ENCODE measurements at regions not wholly inside any gene's neighbourhood (a gene's known extent, or its start where the extent isn't known, plus 50 kb on each side); places are given as distances from the start of the nearest gene placed in this dataset.

DNA sequence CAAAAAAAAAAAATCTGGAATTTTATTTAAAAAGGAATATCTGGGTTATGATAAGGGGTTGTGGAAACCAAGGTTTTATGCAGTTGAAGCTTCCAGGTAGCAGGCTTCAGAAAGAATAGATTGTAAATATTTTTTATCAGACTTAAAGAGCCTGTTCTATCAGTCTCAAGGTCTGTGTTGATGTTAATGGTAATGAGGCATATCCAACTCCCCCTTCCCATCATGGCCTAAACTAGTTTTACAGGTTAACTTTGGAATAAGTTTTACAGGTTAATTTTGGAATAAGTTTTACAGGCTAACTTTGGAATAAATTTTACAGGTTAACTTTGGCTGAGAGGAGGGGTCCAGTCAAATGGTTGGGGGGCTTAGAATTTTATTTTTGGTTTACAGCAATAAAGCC is 92.4 kb downstream of the CD24 start:
- H3K36me3 Mint-ChIP-seq (ENCODE audit: insufficient read depth, unreplicated experiment), result no peaks in the 10 kb centered on the region
- intact Hi-C loops (cut with micrococcal nuclease), result no loop called here
- H3K27ac Mint-ChIP-seq (ENCODE audit: low read depth, unreplicated experiment), result no peak overlapping the region
- peaks cover 4% of the 10 kb centered on the region for H3K9me3 Mint-ChIP-seq (ENCODE audit: unreplicated experiment)
- TF ChIP-seq, protein P1, sequence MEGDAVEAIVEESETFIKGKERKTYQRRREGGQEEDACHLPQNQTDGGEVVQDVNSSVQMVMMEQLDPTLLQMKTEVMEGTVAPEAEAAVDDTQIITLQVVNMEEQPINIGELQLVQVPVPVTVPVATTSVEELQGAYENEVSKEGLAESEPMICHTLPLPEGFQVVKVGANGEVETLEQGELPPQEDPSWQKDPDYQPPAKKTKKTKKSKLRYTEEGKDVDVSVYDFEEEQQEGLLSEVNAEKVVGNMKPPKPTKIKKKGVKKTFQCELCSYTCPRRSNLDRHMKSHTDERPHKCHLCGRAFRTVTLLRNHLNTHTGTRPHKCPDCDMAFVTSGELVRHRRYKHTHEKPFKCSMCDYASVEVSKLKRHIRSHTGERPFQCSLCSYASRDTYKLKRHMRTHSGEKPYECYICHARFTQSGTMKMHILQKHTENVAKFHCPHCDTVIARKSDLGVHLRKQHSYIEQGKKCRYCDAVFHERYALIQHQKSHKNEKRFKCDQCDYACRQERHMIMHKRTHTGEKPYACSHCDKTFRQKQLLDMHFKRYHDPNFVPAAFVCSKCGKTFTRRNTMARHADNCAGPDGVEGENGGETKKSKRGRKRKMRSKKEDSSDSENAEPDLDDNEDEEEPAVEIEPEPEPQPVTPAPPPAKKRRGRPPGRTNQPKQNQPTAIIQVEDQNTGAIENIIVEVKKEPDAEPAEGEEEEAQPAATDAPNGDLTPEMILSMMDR (IDR thresholded peaks at IDR 0.05; ENCODE audit: unreplicated experiment), result no peak
- no peak for DNase-seq (ENCODE audit: unreplicated experiment)
- H3K4me1 Mint-ChIP-seq (ENCODE audit: insufficient read depth, unreplicated experiment), result peaks cover 8% of the 10 kb centered on the region
- no TSS peak for BruUV-seq (replicated peaks)
- no peaks in the 10 kb centered on the region for H3K27me3 Mint-ChIP-seq (ENCODE audit: insufficient read depth, unreplicated experiment)
- CTCF ChIA-PET, result interaction anchor here (0.6 to 0.7 kb wide), 2 partner anchors 42 to 79 kb away, joined by 6 read pairs; no protein-coding TSS in a partner anchor
- H3K4me3 Mint-ChIP-seq (ENCODE audit: unreplicated experiment), result no peak overlapping the region
- POLR2A ChIA-PET, result interaction anchor here (0.9 kb wide), 1 partner anchor 252 kb away, joined by 3 read pairs; no protein-coding TSS in a partner anchor

DNA sequence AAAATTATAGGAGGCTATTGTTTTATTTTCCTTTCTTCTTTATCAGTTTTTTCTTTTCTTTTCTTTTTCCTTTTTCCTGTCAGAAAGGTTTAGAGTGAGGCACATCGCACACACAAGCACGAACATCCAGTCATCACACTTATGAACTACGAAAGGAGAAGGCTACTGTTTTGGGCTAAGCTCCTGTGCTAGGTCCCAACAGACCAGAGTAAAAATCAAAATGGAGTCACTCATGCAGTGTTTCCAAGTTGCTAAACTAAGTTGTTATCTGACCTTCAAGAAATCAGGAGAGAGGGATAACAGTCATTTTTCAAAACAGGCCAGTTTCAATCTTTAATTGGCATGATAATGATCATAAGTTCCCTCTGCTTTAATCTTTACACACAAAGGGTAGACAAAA is 93.6 kb downstream of the CD24 start:
- Mint-ChIP-seq H3K36me3 (ENCODE audit: insufficient read depth, unreplicated experiment) (no peaks in the 10 kb centered on the region), H3K9me3 (ENCODE audit: unreplicated experiment) (peaks cover 7% of the 10 kb centered on the region), H3K4me3 (ENCODE audit: unreplicated experiment) (no peak overlapping the region), H3K27me3 (ENCODE audit: insufficient read depth, unreplicated experiment) (no peaks in the 10 kb centered on the region), H3K27ac (ENCODE audit: low read depth, unreplicated experiment) (no peak overlapping the region), H3K4me1 (ENCODE audit: insufficient read depth, unreplicated experiment) (peaks cover 8% of the 10 kb centered on the region)
- intact Hi-C loops (cut with micrococcal nuclease), result no loop called here
- TF ChIP-seq, protein P1 (IDR thresholded peaks at IDR 0.05; ENCODE audit: unreplicated experiment), result no peak
- no TSS peak for BruUV-seq (replicated peaks)
- ChIA-PET POLR2A (no interaction called here), CTCF (interaction anchor here (0.6 kb wide), 1 partner anchor 101 kb away, joined by 3 read pairs; no protein-coding TSS in a partner anchor)
- no peak for DNase-seq (ENCODE audit: unreplicated experiment)

DNA sequence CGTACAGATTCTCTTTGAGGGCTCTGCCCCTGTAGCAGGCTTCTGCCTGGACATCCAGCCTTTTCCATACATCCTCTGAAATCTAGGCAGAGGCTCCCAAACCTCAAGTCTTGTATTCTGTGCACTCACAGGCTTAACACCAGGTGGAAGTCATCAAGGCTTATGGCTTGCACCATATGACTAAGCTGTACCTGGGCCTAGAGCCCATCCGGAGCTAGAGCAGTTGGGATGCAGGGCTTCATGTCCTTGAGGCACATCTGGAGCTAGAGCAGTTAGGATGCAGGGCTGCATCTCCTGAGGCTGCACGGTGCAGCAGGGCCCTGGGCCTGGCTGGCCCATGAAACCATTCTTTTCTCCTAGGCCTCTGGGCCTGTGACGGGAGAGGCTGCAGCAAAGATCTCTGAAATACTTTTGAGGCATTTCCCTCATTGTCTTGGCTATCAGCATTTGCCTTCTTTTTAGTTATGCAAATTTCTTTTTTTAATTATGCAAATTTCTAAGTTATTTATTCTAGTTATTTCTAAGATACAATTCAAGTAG is 98.7 kb downstream of the CD24 start:
- intact Hi-C loops (cut with micrococcal nuclease), result no loop called here
- ChIA-PET POLR2A (interaction anchor here (0.7 to 0.8 kb wide), 2 partner anchors 8 to 11 kb away, joined by 3 to 4 read pairs; no protein-coding TSS in a partner anchor), CTCF (no interaction called here)
- Mint-ChIP-seq H3K4me3 (ENCODE audit: unreplicated experiment) (no peak overlapping the region), H3K9me3 (ENCODE audit: unreplicated experiment) (peaks cover 7% of the 10 kb centered on the region), H3K27ac (ENCODE audit: low read depth, unreplicated experiment) (no peak overlapping the region), H3K27me3 (ENCODE audit: insufficient read depth, unreplicated experiment) (no peaks in the 10 kb centered on the region), H3K36me3 (ENCODE audit: insufficient read depth, unreplicated experiment) (peaks cover 6% of the 10 kb centered on the region), H3K4me1 (ENCODE audit: insufficient read depth, unreplicated experiment) (peaks cover 27% of the 10 kb centered on the region)
- DNase-seq (ENCODE audit: unreplicated experiment), result no peak
- TF ChIP-seq, protein P1 (IDR thresholded peaks at IDR 0.05; ENCODE audit: unreplicated experiment), result no peak
- BruUV-seq (replicated peaks), result no TSS peak

DNA sequence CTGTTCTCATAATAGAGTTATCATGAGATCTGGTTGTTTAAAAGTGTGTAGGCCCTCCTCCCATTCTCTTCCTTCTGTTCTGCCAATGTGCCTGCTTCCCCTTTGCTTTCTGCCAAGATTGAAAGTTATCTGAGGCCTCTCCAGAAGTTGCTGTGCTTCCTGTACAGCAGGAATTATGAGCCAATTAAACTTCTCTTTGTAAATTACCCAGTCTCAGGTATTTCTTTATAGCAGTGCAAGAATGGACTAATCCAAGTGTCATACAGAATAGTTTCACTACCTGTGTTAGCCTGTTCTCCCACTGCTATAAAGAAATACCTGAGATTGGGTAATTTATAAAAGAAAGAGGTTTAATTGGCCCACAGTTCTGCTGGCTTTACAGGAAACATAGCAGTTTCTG is 100.0 kb downstream of the CD24 start:
- POLR2A ChIA-PET, result no interaction called here
- no peak for DNase-seq (ENCODE audit: unreplicated experiment)
- H3K27me3 Mint-ChIP-seq (ENCODE audit: insufficient read depth, unreplicated experiment), result no peaks in the 10 kb centered on the region

More for the DNA sequence above, 100.0 kb downstream of the CD24 start:
- Mint-ChIP-seq H3K36me3 (ENCODE audit: insufficient read depth, unreplicated experiment) (peaks cover 6% of the 10 kb centered on the region), H3K27ac (ENCODE audit: low read depth, unreplicated experiment) (no peak overlapping the region), H3K4me3 (ENCODE audit: unreplicated experiment) (no peak overlapping the region), H3K9me3 (ENCODE audit: unreplicated experiment) (peaks cover 7% of the 10 kb centered on the region), H3K4me1 (ENCODE audit: insufficient read depth, unreplicated experiment) (peaks cover 41% of the 10 kb centered on the region)
- TF ChIP-seq, protein P1 (IDR thresholded peaks at IDR 0.05; ENCODE audit: unreplicated experiment), result no peak
- CTCF ChIA-PET, result no interaction called here
- intact Hi-C loops (cut with micrococcal nuclease), result no loop called here
- BruUV-seq (replicated peaks), result no TSS peak

All from MCF 10A (cell line).